ENCODE measurements at regions not wholly inside any gene's neighbourhood (a gene's known extent, or its start where the extent isn't known, plus 50 kb on each side); places are given as distances from the start of the nearest gene placed in this dataset.
"Not testable (repeated sequence)": the region's sequence is repeated elsewhere in the genome, so short reads cannot be mapped to it uniquely, and the experiment has no call there.

- Histone ChIP-seq H3K36me3 (no peaks in the 10 kb centered on the region), H3K4me1 (no peaks in the 10 kb centered on the region), H3K4me3 (no peak overlapping the region), H3K27me3 (no peaks in the 10 kb centered on the region), H3K27ac (no peak overlapping the region), H3K9me3 (no peaks in the 10 kb centered on the region)
- intact Hi-C loops (cut with DNase I; ENCODE audit: low total_unique reads), result no loop called here
- DNase-seq (ENCODE audit: low spot score in 2 of 2), result no peak
- TF ChIP-seq CTCF (IDR thresholded peaks at IDR 0.05) (no peak), POLR2A (IDR thresholded peaks at IDR 0.05) (no peak), POLR2AphosphoS5 (IDR thresholded peaks at IDR 0.05) (no peak)
Measured at GRCh38 chr12:28781671-28782652, 367.1 kb upstream of the FAR2 start.

GRCh38 chr12:28782812-28783211 lies 366.3 kb upstream of the FAR2 start:
- intact Hi-C loops (cut with DNase I; ENCODE audit: low total_unique reads), result no loop called here
- TF ChIP-seq POLR2A (IDR thresholded peaks at IDR 0.05) (no peak), POLR2AphosphoS5 (IDR thresholded peaks at IDR 0.05) (no peak), CTCF (IDR thresholded peaks at IDR 0.05) (no peak)
- no peak overlapping the region for H3K27ac ChIP-seq
- H3K36me3 ChIP-seq, result no peaks in the 10 kb centered on the region
- H3K9me3 ChIP-seq, result no peaks in the 10 kb centered on the region
- H3K4me1 ChIP-seq, result no peaks in the 10 kb centered on the region
- DNase-seq (ENCODE audit: low spot score in 2 of 2), result no peak
- no peaks in the 10 kb centered on the region for H3K27me3 ChIP-seq
- H3K4me3 ChIP-seq, result no peak overlapping the region

- no peak overlapping the region for H3K27ac ChIP-seq
- no peaks in the 10 kb centered on the region for H3K36me3 ChIP-seq
- DNase-seq (ENCODE audit: low spot score in 2 of 2), result no peak
- no peaks in the 10 kb centered on the region for H3K4me1 ChIP-seq
- no peak overlapping the region for H3K4me3 ChIP-seq
- intact Hi-C loops (cut with DNase I; ENCODE audit: low total_unique reads), result no loop called here
- TF ChIP-seq POLR2AphosphoS5 (IDR thresholded peaks at IDR 0.05) (no peak), CTCF (IDR thresholded peaks at IDR 0.05) (no peak), POLR2A (IDR thresholded peaks at IDR 0.05) (no peak)
- H3K9me3 ChIP-seq, result no peaks in the 10 kb centered on the region
- no peaks in the 10 kb centered on the region for H3K27me3 ChIP-seq
Measured at GRCh38 chr12:28787151-28787550, 361.9 kb upstream of the FAR2 start.

GRCh38 chr12:28788256-28788655 lies 360.8 kb upstream of the FAR2 start:
- H3K4me1 ChIP-seq; H3K9me3 ChIP-seq; H3K27ac ChIP-seq; H3K36me3 ChIP-seq; intact Hi-C loops (cut with DNase I; ENCODE audit: low total_unique reads); H3K27me3 ChIP-seq; H3K4me3 ChIP-seq; DNase-seq (ENCODE audit: low spot score in 2 of 2): not testable (repeated sequence)

GRCh38 chr12:28793581-28794151 lies 355.4 kb upstream of the FAR2 start:
- Histone ChIP-seq H3K4me3 (no peak overlapping the region), H3K27ac (no peak overlapping the region), H3K4me1 (no peaks in the 10 kb centered on the region), H3K36me3 (no peaks in the 10 kb centered on the region), H3K27me3 (no peaks in the 10 kb centered on the region), H3K9me3 (no peaks in the 10 kb centered on the region)
- intact Hi-C loops (cut with DNase I; ENCODE audit: low total_unique reads), result no loop called here
- no peak for DNase-seq (ENCODE audit: low spot score in 2 of 2)
- TF ChIP-seq CTCF (IDR thresholded peaks at IDR 0.05) (no peak), POLR2AphosphoS5 (IDR thresholded peaks at IDR 0.05) (no peak), POLR2A (IDR thresholded peaks at IDR 0.05) (no peak)
